ENCODE measurements at regions not wholly inside any gene's neighbourhood (a gene's known extent, or its start where the extent isn't known, plus 50 kb on each side); places are given as distances from the start of the nearest gene placed in this dataset.
A peak's percentile ranks its signal among the peaks of the same experiment; 100 is the strongest.

DNA sequence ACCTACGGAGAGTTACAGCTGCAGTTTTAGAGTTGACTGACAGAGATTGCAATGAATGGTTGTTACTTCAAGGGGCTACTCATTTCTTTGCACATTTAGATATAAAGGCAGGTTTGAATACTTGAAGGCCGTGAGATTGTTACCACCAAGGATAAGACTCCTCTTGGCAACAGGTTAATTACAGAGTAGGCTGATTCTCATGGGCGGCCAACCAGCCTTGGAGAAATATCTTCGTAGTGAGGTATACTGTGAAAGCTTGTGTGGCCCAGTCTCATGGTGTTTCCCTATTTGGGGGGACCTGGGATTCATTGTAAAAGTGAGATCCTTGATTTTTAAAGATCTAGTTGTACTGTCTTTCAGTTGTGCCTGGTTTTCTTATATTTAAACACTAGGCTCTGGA, 103.2 kb upstream of the OLFM3 start:
- no peak for DNase-seq (ENCODE audit: low read depth)
- H3K4me3 ChIP-seq (ENCODE audit: low read depth, low read length), result no peak overlapping the region
- TF ChIP-seq, protein P1, sequence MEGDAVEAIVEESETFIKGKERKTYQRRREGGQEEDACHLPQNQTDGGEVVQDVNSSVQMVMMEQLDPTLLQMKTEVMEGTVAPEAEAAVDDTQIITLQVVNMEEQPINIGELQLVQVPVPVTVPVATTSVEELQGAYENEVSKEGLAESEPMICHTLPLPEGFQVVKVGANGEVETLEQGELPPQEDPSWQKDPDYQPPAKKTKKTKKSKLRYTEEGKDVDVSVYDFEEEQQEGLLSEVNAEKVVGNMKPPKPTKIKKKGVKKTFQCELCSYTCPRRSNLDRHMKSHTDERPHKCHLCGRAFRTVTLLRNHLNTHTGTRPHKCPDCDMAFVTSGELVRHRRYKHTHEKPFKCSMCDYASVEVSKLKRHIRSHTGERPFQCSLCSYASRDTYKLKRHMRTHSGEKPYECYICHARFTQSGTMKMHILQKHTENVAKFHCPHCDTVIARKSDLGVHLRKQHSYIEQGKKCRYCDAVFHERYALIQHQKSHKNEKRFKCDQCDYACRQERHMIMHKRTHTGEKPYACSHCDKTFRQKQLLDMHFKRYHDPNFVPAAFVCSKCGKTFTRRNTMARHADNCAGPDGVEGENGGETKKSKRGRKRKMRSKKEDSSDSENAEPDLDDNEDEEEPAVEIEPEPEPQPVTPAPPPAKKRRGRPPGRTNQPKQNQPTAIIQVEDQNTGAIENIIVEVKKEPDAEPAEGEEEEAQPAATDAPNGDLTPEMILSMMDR (IDR thresholded peaks at IDR 0.05; ENCODE audit: control insufficient read depth, extremely low read depth, insufficient read depth), result no peak

DNA sequence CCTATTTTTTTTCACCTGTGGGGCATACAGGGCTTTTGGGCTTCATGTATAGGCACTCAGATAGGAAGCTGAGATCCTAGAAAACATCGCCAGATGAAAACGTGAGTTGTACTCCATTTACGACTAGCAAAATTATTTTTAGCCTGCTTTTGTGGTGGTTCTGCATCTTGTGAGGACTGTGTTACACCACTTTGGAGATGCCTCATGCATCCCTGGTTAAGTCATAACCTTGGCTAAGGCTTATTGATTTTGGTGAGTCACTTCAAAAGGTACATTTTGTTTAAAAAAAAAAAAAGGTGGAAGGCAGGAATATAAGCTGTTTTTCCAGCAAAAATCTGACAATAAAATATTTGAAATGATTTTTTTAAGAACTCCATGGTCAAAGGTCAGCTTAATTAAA, 101.8 kb upstream of the OLFM3 start:
- no peak for DNase-seq (ENCODE audit: low read depth)
- no peak overlapping the region for H3K4me3 ChIP-seq (ENCODE audit: low read depth, low read length)
- TF ChIP-seq, protein P1 (IDR thresholded peaks at IDR 0.05; ENCODE audit: control insufficient read depth, extremely low read depth, insufficient read depth), result no peak

DNA sequence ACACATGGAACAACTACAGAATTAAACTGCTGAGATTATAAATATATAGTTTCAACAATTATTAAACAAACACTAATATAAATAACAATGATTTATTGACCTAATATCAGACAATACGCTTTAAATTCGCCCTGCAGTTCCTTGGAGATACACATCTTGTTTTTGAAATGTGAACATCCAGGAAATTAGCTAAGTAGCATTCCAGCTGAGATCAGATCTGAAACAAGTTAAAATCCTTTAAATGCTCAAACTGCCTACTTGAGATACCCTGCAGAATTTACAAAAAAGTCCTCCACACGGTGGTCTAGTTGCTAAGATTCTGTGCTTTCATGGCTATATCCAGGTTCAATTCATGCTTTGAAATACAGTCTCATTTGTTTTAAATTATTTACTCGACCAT, 101.4 kb upstream of the OLFM3 start:
- TF ChIP-seq, protein P1 (IDR thresholded peaks at IDR 0.05; ENCODE audit: control insufficient read depth, extremely low read depth, insufficient read depth), result no peak
- no peak for DNase-seq (ENCODE audit: low read depth)
- no peak overlapping the region for H3K4me3 ChIP-seq (ENCODE audit: low read depth, low read length)

DNA sequence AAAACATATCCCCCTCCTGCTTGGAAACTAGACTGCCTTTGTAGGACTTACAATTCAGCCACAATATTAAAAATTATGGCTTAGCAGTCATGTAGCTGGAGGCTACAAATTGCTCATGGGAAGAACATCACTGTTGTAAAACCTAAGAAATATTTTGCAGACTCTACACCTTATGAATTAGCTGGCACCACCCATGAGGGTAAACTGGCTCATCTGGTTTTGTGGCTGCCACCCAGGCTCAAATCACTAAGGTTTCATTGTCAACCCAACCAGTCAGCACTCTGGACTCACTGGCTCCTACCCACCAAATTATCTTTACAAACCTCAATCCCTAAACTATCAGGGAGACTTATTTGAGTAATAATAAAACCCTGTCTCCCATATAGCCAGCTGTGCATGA, 100.7 kb upstream of the OLFM3 start:
- no peak overlapping the region for H3K4me3 ChIP-seq (ENCODE audit: low read depth, low read length)
- TF ChIP-seq, protein P1 (IDR thresholded peaks at IDR 0.05; ENCODE audit: control insufficient read depth, extremely low read depth, insufficient read depth), result no peak
- DNase-seq (ENCODE audit: low read depth), result peak; percentile 17

DNA sequence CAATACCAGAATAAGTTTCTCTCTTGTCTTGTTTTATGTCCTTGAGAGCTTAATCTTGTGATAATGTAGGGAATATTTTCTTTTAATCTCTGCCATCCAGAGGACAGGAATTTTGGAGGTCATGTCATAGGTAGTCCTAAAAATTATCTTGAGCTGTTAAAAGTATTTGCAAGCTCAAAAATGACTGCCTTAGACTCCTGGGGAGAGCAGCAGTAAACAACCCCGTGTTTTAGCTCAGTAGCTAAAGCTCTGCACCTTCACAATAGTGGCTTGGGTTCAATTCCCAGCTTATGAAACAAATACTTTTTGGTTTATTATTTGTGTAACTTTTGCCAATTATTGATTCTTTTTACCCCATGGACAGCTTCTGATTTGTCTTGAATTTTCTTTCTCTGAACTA, 99.4 kb upstream of the OLFM3 start:
- no peak for DNase-seq (ENCODE audit: low read depth)
- no peak overlapping the region for H3K4me3 ChIP-seq (ENCODE audit: low read depth, low read length)
- TF ChIP-seq, protein P1 (IDR thresholded peaks at IDR 0.05; ENCODE audit: control insufficient read depth, extremely low read depth, insufficient read depth), result no peak

DNA sequence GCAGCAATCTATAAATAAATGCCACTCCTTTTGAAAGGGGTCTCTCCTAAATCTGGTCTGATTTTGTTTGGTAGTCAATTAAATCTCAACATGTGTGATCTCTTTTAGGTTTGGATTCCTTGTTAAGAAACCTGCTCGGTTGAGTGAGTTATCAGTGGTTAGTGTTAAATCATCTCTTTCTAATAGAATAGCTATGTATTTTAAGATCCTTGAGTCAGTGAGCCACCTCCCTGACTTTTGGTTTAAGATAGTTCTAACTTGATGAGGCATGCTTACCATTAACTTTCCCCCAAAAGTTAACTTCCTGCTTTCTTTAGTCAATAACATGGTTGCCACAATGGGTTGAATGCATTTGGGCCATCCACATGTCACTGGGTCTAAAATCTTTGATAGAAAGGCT, 93.1 kb upstream of the OLFM3 start:
- TF ChIP-seq, protein P1 (IDR thresholded peaks at IDR 0.05; ENCODE audit: control insufficient read depth, extremely low read depth, insufficient read depth), result no peak
- no peak for DNase-seq (ENCODE audit: low read depth)
- H3K4me3 ChIP-seq (ENCODE audit: low read depth, low read length), result no peak overlapping the region

DNA sequence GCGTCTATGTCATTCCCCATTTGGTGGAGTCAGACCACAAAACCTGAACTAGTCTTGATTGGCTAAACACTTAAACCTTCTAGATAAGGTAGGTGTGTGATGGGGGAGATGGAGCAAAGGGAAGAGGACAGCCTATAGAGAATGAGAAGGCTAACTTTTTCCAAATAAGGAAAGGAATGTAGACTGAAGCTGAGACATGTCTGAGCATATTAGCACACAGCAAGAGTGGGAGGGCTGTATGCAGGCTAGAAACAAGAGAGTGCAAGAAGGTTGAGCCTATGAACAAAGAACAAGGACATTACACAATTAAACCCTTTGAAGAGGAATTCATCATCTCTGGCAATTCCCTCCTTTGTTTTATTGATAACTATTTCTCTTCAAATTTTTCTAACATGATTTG, 89.2 kb upstream of the OLFM3 start:
- H3K4me3 ChIP-seq (ENCODE audit: low read depth, low read length), result no peak overlapping the region
- TF ChIP-seq, protein P1 (IDR thresholded peaks at IDR 0.05; ENCODE audit: control insufficient read depth, extremely low read depth, insufficient read depth), result no peak
- no peak for DNase-seq (ENCODE audit: low read depth)

Measured in LNCaP clone FGC (cell line).